ENCODE measurements at regions not wholly inside any gene's neighbourhood (a gene's known extent, or its start where the extent isn't known, plus 50 kb on each side); places are given as distances from the start of the nearest gene placed in this dataset.

GRCh38 chrX:7216981-7217587, 69.1 kb upstream of the PUDP start:
- DNase-seq: no peak

- DNase-seq: peak; percentile 39
These were observed 67.9 kb upstream of the PUDP start for GRCh38 chrX:7215842-7216241.

GRCh38 chrX:7214251-7214650, 66.3 kb upstream of the PUDP start:
- DNase-seq: peak; percentile 5

- no peak for DNase-seq
These were observed 57.2 kb upstream of the PUDP start for GRCh38 chrX:7205037-7205577.

- no peak for DNase-seq
These were observed 56.7 kb upstream of the PUDP start for GRCh38 chrX:7204619-7205018.

- DNase-seq: no peak
These were observed 54.3 kb upstream of the PUDP start for GRCh38 chrX:7202206-7202605.

GRCh38 chrX:7201496-7201895, 53.5 kb upstream of the PUDP start:
- DNase-seq: no peak

GRCh38 chrX:7198499-7198898, 50.5 kb upstream of the PUDP start:
- no peak for DNase-seq

All from fibroblast of skin of right biceps (primary cell).